Fibroblast of the aortic adventitia (primary cell): ENCODE measurements at regions not wholly inside any gene's neighbourhood (a gene's known extent, or its start where the extent isn't known, plus 50 kb on each side); places are given as distances from the start of the nearest gene placed in this dataset.
"Not testable (repeated sequence)": the region's sequence is repeated elsewhere in the genome, so short reads cannot be mapped to it uniquely, and the experiment has no call there.

Source experiments
- DNase-seq: peaks from one replicate; pipeline ENCODE4 v3.0.0-alpha.2; 2010; ENCODE audit warnings: low read depth
- H3K4me3 ChIP-seq: 2 replicates; pipeline ENCODE4 v1.5.1; 2011; ENCODE audit warnings: low read depth, mild to moderate bottlenecking, control low read depth, low read length, moderate library complexity
- TF ChIP-seq, protein P1 (sequence below): IDR thresholded peaks from 2 replicates; pipeline ENCODE4 v1.5.1; 2011; ENCODE audit warnings: mild to moderate bottlenecking, low read length, control low read depth, inconsistent platforms; ENCODE audit not compliant: insufficient read depth

DNA sequence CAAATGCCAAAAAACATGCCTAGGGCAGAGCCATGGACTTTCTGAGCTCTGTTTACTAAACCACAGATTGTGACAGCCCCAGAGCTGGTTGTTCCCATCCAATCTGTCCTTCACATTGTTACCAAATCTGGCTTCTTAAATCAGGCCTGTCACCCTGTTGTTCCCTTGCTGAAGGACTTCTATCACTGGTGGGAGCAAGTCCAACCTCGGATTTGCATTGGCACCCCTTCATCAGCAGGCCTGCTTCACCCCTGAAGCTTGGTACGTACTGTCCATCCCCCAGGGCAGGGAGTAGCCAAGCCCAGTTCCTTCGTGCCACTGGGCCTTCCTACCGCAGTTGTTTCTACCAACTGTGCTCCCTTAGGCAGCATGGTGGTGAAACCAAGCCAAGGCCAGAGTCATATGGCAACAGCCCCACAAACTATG lies 357.3 kb upstream of the JARID2 start:
- TF ChIP-seq, protein P1, sequence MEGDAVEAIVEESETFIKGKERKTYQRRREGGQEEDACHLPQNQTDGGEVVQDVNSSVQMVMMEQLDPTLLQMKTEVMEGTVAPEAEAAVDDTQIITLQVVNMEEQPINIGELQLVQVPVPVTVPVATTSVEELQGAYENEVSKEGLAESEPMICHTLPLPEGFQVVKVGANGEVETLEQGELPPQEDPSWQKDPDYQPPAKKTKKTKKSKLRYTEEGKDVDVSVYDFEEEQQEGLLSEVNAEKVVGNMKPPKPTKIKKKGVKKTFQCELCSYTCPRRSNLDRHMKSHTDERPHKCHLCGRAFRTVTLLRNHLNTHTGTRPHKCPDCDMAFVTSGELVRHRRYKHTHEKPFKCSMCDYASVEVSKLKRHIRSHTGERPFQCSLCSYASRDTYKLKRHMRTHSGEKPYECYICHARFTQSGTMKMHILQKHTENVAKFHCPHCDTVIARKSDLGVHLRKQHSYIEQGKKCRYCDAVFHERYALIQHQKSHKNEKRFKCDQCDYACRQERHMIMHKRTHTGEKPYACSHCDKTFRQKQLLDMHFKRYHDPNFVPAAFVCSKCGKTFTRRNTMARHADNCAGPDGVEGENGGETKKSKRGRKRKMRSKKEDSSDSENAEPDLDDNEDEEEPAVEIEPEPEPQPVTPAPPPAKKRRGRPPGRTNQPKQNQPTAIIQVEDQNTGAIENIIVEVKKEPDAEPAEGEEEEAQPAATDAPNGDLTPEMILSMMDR = no peak
- no peak overlapping the region for H3K4me3 ChIP-seq
- no peak for DNase-seq

GRCh38 chr6:14889188-14889587 lies 356.7 kb upstream of the JARID2 start:
- H3K4me3 ChIP-seq = no peak overlapping the region
- peak; percentile 12 for DNase-seq
- TF ChIP-seq, protein P1 = no peak

GRCh38 chr6:14889611-14890593 lies 356.0 kb upstream of the JARID2 start:
- no peak for DNase-seq
- TF ChIP-seq, protein P1 = no peak
- H3K4me3 ChIP-seq = no peak overlapping the region

GRCh38 chr6:14891820-14892375 lies 354.0 kb upstream of the JARID2 start:
- DNase-seq, H3K4me3 ChIP-seq: not testable (repeated sequence)

GRCh38 chr6:14894105-14894504 lies 351.8 kb upstream of the JARID2 start:
- no peak overlapping the region for H3K4me3 ChIP-seq
- DNase-seq = no peak
- TF ChIP-seq, protein P1 = no peak

DNA sequence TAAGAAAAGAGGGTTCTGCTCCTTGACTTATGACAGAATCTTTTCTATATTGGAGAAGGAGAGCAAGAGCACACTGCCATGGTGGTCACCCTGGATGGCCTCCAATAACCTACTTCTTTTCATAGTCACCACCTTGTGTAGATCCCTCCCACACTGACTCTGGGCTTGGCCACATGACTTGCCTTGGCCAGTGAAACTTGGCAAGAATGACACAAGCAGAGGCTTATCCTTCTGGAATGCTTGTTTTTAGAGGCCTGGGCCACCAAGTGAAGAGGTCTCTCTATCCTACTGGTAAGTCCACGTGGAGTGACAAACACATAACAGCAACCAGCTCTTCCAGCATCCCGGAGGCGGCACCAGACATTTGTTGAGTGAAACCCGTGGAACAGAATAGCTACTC lies 349.4 kb upstream of the JARID2 start:
- H3K4me3 ChIP-seq = no peak overlapping the region
- peak; percentile 17 for DNase-seq
- TF ChIP-seq, protein P1 = no peak

GRCh38 chr6:14897831-14898230 lies 348.0 kb upstream of the JARID2 start:
- H3K4me3 ChIP-seq = no peak overlapping the region
- TF ChIP-seq, protein P1 = no peak
- DNase-seq = no peak

GRCh38 chr6:14899441-14899840 lies 346.4 kb upstream of the JARID2 start:
- H3K4me3 ChIP-seq, DNase-seq: not testable (repeated sequence)
